GM10248 (cell line): ENCODE measurements at regions not wholly inside any gene's neighbourhood (a gene's known extent, or its start where the extent isn't known, plus 50 kb on each side); places are given as distances from the start of the nearest gene placed in this dataset.

Source experiments
- CTCF ChIA-PET: fragments of 300-600 bp; sonication (Branson Sonifier 250); formaldehyde crosslinking; extraction: SDS; loops from one replicate; lab custom pipeline; 2021; ENCODE audit warnings: antibody characterized with exemption; lab: Yijun Ruan, JAX
- POLR2A ChIA-PET: fragments of 350-650 bp; sonication (Branson Sonifier 250); formaldehyde crosslinking; extraction: SDS; loops from one replicate; lab custom pipeline; 2020; ENCODE audit warnings: antibody characterized with exemption; lab: Yijun Ruan, JAX
- DNase-seq: peaks from one replicate; pipeline ENCODE4 v3.0.0; 2012; ENCODE audit errors: extremely low spot score
- TF ChIP-seq, protein P1 (sequence below): IDR thresholded peaks from 2 replicates; pipeline ENCODE4 v1.5.1; 2012; ENCODE audit warnings: mild to moderate bottlenecking, low read depth; ENCODE audit errors: extremely low read depth, missing control alignments, control extremely low read depth

DNA sequence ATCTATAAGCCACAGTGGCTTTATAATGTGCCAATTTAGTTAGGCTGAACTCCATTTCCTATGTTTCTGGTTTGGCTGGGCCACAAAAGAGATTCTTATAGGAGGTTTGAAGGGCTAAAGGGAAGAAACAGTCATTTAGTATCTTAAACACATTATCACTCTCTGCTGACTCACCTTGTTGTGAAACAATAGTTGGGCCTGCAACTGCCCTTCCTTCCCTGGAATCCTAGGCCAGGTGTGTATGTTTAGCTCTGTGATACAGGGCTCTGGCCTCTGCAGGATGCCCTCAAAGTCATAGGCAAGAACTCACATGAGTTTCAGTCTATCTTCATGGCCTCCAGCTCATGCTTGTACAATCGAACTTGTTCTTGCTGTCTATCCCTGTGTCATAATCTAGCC is 400.0 kb upstream of the CELF4 start:
- ChIA-PET CTCF (no interaction called here), POLR2A (no interaction called here)
- TF ChIP-seq, protein P1, sequence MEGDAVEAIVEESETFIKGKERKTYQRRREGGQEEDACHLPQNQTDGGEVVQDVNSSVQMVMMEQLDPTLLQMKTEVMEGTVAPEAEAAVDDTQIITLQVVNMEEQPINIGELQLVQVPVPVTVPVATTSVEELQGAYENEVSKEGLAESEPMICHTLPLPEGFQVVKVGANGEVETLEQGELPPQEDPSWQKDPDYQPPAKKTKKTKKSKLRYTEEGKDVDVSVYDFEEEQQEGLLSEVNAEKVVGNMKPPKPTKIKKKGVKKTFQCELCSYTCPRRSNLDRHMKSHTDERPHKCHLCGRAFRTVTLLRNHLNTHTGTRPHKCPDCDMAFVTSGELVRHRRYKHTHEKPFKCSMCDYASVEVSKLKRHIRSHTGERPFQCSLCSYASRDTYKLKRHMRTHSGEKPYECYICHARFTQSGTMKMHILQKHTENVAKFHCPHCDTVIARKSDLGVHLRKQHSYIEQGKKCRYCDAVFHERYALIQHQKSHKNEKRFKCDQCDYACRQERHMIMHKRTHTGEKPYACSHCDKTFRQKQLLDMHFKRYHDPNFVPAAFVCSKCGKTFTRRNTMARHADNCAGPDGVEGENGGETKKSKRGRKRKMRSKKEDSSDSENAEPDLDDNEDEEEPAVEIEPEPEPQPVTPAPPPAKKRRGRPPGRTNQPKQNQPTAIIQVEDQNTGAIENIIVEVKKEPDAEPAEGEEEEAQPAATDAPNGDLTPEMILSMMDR, result no peak
- DNase-seq, result no peak

- TF ChIP-seq, protein P1, result no peak
- CTCF ChIA-PET, result no interaction called here
- DNase-seq, result no peak
- POLR2A ChIA-PET, result no interaction called here
Observed at GRCh38 chr18:37964885-37965571, 399.4 kb upstream of the CELF4 start.

DNA sequence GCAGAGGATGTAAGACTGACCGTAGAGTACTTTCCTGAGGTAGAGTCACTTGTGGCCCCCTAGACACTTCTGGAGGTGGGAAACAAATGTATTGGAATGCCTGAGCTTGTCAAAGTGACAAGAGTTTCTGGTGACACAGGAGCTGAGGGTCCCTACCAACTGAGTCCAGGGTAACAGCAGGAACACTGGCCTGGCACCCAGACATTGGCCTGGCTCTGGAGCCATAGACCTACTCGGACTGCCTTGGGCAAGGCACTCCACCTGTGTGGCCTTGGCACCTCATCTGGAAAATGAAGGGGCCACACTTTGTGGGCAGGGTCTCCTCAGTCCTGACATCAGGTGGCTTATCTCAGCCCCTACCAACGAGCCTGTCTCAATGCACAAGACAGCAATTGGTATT is 398.2 kb upstream of the CELF4 start:
- ChIA-PET POLR2A (no interaction called here), CTCF (no interaction called here)
- no peak for DNase-seq
- TF ChIP-seq, protein P1, result no peak

DNA sequence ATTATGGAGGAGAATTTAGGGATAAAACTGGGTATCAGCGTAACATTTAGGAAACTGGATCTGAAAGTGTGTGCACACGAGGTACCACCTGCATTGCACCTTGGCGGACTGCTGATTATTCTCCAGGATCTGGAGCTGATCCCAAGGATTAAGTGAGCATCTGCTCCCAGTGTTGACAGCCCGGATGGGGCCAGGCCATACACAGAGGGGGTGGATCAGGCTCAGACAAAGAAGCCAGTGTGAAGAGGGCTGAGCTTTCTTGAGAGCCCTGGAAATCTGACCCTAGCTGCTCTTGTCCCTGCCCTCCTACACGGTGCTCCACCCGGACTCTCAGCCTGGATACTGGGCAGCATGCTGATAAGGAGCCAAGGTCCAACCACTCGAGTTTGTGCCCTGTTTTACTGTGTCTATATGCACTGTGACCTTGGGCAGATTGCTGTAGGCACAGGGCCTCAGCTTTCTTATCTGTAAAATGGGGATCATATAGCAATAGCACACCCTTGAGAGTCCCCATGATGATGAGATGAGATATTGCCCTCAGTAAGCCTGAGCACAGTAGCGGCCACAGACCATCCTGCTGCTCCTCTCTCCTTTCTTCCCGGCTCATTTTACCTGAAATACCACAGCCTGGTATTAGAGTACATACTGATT is 396.8 kb upstream of the CELF4 start:
- DNase-seq, result no peak
- CTCF ChIA-PET, result no interaction called here
- POLR2A ChIA-PET, result no interaction called here
- TF ChIP-seq, protein P1, result no peak

DNA sequence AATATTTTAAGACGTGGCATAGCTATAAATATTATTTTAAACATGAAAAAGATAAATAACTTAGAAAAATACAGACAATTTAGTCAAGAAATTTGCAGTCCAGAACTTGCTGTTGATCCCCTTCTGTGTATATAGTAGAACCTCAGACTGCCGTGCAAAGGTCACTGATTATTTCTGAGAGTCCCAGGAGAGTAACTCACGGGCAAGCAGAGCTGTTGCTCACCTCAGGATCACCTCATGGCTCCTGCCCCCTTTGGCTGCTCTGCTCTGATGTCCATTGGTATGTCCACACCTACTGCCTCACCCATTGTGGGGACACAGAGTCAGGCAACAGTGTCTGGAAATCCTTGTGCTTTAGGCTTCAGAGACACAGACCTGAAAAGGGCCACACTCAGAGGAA is 392.9 kb upstream of the CELF4 start:
- ChIA-PET POLR2A (no interaction called here), CTCF (interaction anchor here (0.8 kb wide), 1 partner anchor 14 kb away, joined by 3 read pairs; no protein-coding TSS in a partner anchor)
- TF ChIP-seq, protein P1, result no peak
- DNase-seq, result no peak

- no peak for DNase-seq
- POLR2A ChIA-PET, result no interaction called here
- CTCF ChIA-PET, result no interaction called here
- TF ChIP-seq, protein P1, result no peak
Observed at GRCh38 chr18:37956902-37957301, 391.3 kb upstream of the CELF4 start.

GRCh38 chr18:37956020-37956419 is 390.4 kb upstream of the CELF4 start:
- DNase-seq, result no peak
- CTCF ChIA-PET, result no interaction called here
- TF ChIP-seq, protein P1, result no peak
- POLR2A ChIA-PET, result no interaction called here
